HG03354 (cell line): ENCODE measurements at regions not wholly inside any gene's neighbourhood (a gene's known extent, or its start where the extent isn't known, plus 50 kb on each side); places are given as distances from the start of the nearest gene placed in this dataset.

ENCODE experiments used
- ATAC-seq: cut with Tn5 transposase; IDR thresholded peaks from one replicate; pipeline ENCODE4 v1.9.1; 2021; ENCODE audit warnings: mild to moderate bottlenecking; ENCODE audit not compliant: unreplicated experiment, poor library complexity, severe bottlenecking

GRCh38 chr22:48496987-48497650 lies 1330.6 kb downstream of the BRD1 start:
- no peak for ATAC-seq

DNA sequence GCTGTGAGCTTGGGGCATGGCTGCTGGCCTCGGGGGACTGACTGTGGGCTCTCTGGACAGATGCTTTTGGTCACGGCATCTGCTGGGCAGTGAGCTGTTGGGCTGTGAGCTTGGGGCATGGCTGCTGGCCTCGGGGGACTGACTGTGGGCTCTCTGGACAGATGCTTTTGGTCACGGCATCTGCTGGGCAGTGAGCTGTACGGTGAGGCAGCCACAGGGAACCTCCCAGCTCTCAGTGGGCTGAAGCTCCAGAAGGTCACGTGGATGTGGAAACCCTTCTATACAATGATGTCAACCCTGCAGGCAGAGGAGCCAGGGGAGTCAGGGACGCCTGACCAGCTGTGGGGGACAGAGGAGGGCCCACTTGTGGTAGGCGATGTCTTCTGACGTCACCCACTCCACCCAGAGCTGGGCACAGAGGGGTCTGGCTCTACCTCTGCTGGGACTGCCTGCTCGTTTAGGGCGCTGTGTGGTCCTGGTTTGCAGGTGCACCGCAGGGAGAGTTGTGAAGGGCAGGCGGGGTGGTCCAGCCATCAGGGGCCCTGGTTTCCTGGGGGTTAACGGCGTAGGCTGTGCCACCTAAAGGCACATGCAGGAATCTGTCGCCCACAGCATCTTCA lies 1331.3 kb downstream of the BRD1 start:
- ATAC-seq, result no peak

- ATAC-seq, result no peak
Measured at GRCh38 chr22:48495751-48496080, 1332.0 kb downstream of the BRD1 start.

GRCh38 chr22:48494968-48495750 lies 1332.5 kb downstream of the BRD1 start:
- ATAC-seq, result no peak

- ATAC-seq, result no peak
Measured at GRCh38 chr22:48494256-48494967, 1333.3 kb downstream of the BRD1 start.

- no peak for ATAC-seq
Measured at GRCh38 chr22:48493733-48494132, 1333.9 kb downstream of the BRD1 start.

GRCh38 chr22:48492366-48493320 lies 1335.0 kb downstream of the BRD1 start:
- peak; percentile 55 for ATAC-seq

DNA sequence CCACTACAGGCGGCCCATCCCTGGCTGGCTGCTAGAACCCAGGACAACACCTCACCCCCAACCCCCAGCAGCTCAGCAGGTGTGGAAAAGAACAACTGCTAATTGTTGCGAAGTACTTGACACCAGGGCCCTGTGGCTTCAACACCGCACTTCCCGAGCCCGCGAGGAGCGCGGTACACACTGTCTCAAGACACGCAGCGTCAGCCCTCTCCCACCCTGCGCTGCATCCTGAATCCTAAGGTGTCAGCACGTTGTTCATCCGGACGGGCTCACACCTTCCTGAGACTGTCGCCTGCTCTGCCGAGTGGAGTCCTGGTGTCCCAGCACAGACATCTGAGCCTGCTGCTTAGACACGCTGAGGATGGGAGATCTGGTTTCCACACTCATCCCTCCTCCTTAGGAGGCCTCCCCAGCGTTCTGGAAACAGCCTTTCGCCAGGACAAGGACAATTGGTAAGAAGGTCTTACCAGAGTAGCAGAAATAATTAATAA lies 1336.2 kb downstream of the BRD1 start:
- no peak for ATAC-seq

- ATAC-seq, result no peak
Measured at GRCh38 chr22:48490500-48491411, 1336.9 kb downstream of the BRD1 start.

DNA sequence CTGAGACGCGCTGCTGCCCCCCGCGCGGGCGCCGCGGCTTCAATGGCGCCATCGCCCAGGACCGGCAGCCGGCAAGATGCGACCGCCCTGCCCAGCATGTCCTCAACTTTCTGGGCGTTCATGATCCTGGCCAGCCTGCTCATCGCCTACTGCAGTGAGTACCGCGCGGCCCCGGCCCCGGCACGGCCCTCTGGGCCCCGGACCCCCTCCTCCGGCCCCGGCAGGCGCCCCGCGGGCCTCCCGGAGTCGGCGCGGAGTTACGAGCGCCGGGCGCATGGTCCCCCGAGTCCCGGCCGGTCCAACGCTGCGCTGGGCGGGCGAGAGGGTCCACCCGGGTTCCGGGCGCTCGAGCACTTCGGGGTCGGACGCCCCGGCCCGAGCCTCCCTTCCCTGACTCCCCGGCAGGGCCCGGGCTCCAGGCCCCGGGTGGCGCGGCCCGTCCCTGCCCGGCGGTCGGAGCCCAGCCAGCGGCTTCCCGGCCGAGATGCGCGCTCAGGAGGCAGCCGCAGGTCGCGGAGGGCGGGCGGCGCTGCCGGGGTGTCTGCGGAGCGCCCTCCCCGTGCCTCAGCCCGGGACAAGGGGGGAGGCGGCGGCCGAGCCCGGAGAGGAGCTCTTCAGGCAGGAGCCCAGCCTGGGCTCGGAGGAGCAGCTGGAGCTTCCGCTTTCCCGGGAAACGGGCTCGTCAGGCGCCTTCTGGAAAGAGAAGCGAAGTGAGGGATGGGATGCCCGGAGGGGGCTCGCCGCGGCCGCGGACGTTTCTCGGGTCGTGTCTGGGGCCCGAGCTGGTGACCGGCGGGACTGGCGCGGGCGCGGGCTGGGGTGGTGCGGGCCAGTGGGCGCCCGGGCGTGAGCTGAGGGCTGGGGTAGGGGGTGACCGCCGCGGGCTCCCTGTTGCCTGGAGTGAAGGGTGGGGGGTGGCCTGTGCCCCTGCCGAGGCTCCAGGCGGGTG lies 1337.8 kb downstream of the BRD1 start:
- ATAC-seq, result no peak

DNA sequence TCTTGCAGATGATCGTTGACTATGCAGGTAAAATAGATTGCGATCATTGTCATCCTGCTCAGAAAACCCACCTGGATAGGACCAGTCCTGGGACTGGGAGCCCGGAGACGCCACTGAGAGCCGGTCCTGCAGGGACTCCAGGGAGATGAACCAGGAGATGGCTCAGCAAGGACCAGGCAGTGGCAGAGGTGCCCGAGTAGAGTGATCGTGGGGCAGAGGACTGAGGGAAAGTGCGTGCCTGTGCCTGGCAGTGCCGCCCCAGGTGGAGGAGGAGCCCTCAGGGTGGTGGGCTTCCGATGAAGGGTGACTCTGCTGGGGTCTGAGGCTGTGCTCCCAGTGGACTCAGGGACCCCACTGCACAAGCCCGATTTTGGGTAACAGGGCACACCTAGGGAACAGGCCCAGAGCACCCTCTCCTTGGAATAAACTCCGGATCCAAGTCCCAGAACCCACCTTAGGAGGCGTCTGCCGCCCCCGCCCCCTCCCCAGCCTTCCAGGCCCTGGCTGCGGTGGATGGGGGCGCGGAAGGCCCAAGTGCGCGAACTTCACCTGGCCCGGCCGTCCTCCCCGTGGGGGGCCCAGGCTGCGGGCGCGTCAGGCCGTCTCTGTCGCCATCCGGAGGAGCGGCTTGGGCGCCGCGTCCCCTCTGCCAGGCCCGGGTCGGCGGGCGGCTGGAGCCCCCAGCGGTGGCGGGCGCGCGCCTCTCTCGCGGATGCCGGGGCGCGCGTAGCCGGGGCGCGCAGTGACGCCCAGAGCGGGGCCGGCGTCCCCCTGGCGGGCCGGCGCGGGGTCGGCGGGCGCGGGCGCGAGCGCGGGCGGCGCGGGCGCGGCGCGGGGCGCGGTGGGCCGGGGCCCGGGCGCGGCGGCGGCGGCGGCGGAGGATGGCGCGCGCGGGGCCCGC lies 1338.8 kb downstream of the BRD1 start:
- ATAC-seq, result no peak

- ATAC-seq, result no peak
Measured at GRCh38 chr22:48488149-48488551, 1339.5 kb downstream of the BRD1 start.

DNA sequence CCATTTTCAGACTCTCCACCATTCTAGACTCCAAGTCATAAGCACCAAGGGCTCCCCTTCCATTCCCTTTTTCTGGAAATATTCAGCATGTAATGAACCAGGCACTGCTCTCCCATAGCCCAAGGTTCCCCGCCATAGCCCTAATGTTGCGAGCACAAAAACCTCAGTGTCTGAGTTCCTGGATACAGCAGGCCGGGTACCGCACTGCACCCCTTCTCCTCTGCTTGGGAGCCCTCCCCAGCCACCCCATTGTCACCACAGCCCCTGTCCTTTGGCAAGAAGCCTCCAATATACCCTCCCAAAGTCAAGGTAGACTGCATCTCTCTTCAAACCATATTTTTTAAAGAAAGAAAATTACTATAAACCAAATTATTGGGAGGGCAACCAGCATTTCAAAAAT lies 1341.1 kb downstream of the BRD1 start:
- ATAC-seq, result no peak

DNA sequence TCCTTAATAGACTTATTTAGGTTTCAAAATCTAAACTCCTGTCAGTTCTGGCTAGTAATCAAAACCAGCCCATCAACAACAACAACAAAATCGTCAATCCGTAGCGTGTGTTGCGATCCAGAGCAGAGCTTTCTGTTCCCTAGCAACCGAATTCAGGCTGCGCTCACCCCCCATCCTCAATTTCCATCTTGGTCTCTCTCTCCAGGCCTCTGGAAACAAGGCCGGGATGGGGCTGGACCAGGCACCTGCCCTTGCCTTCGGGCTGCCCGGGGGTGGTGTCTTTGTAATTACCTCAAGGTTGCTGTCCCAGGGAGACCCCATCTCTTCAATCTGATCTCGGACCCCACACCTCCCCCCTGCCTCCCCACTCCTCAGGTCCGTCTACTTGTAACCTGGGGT lies 1341.5 kb downstream of the BRD1 start:
- no peak for ATAC-seq

DNA sequence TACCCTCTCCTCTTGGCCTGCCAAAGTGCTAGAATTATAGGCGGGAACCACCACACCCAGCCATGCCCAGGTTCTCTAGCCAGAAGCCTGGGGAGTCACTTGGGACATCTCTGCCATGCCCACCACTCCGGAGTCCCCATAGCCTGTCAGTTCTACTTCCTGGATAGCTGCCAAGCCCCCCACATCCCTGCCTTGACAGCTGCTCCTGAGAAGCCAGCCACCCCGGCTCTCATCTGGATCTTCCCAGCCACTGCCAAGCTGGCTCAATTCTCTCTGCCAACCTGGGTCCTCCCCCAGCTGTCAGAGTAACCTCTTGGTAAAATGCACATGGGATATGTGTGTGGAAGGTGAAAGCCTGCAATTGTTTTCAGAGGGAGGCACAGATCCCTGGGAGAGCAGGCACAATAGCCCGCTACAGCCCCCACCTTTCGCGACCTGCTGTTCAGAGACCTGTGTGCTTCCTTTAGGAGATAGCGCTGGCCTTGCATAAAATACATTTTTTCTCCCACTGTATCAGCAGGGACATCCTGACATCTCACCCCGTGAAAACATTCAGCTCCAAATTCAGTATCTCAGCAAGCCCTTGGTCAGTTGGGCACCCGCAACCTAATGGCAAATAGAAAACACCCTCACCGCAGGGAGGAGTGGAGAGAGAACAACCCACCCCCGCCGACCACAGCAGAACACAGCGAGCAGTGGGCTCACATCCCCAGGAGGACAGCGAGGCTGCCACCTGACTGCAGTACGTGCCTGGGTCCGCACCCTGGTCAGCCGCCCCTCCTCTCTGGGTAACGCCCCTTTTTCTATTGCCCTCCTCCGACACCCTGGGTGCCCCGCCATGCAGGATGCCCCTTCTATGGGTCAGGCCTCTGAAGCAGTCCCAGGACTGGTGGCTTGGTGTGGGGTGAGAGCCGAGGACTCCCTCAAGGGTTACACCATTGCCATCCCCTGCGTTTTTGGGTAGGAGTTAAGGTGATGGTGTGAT lies 1342.2 kb downstream of the BRD1 start:
- ATAC-seq, result no peak
